ENCODE measurements at regions not wholly inside any gene's neighbourhood (a gene's known extent, or its start where the extent isn't known, plus 50 kb on each side); places are given as distances from the start of the nearest gene placed in this dataset.

DNA sequence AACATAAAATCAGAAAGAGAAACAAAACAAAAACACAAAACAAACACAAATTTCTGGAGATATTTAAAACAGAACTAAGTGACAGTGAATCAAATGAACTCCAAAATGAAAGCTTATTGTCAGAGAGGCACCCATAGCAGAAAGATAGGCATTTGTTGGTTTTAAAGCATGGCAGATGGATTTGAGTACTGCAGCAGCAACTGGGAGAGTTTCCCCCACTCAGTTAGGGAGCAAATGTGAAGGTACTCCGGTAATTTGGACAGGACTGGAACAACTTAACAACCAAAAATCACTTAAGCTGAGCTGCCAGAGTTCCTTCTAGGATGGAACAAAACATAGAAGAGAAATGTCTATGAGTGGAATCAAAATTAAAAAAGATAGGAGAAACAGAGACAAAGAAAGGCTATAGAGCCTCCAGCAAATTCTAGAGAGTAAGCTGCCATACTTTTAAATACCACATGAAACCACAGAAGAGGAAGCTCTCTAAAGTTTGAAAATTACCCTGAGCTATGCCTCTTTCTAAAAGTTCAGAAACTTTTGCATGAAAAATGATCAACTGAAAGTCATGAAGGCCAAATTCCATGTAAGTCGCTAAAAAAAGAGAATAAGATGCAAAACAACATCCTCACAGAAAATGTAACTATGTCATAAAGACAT lies 1248.3 kb upstream of the USP15 start:
- DNase-seq (ENCODE audit: low spot score), result no peak
- no peaks in the 10 kb centered on the region for H3K79me2 ChIP-seq (ENCODE audit: low read depth)
- no peak overlapping the region for H3K4me3 ChIP-seq
- no peak for TF ChIP-seq EZH2phosphoT487 (IDR thresholded peaks at IDR 0.05)
- TF ChIP-seq, protein P1, sequence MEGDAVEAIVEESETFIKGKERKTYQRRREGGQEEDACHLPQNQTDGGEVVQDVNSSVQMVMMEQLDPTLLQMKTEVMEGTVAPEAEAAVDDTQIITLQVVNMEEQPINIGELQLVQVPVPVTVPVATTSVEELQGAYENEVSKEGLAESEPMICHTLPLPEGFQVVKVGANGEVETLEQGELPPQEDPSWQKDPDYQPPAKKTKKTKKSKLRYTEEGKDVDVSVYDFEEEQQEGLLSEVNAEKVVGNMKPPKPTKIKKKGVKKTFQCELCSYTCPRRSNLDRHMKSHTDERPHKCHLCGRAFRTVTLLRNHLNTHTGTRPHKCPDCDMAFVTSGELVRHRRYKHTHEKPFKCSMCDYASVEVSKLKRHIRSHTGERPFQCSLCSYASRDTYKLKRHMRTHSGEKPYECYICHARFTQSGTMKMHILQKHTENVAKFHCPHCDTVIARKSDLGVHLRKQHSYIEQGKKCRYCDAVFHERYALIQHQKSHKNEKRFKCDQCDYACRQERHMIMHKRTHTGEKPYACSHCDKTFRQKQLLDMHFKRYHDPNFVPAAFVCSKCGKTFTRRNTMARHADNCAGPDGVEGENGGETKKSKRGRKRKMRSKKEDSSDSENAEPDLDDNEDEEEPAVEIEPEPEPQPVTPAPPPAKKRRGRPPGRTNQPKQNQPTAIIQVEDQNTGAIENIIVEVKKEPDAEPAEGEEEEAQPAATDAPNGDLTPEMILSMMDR (IDR thresholded peaks at IDR 0.05), result no peak
- TF ChIP-seq EZH2 (IDR thresholded peaks at IDR 0.05), result no peak
- no peaks in the 10 kb centered on the region for H4K20me1 ChIP-seq (ENCODE audit: low read depth)
- H3K27ac ChIP-seq, result no peak overlapping the region
- Mint-ChIP-seq H3K4me3 (no peak overlapping the region), H3K9me3 (no peaks in the 10 kb centered on the region), H3K27ac (no peak overlapping the region), H3K4me1 (peaks cover 17% of the 10 kb centered on the region), H3K36me3 (no peaks in the 10 kb centered on the region), H3K27me3 (ENCODE audit: insufficient read depth, low read depth) (no peaks in the 10 kb centered on the region)
- no peaks in the 10 kb centered on the region for H3F3A ChIP-seq (ENCODE audit: low read depth)
- peak overlapping the region; percentile 70 for H2AFZ ChIP-seq (replicated peaks)
- no peaks in the 10 kb centered on the region for H3K27me3 ChIP-seq
- H3K9me3 ChIP-seq (ENCODE audit: low read depth), result no peaks in the 10 kb centered on the region
- H3K4me2 ChIP-seq, result peak overlapping the region; percentile 42
- H3K4me1 ChIP-seq, result peaks cover 12% of the 10 kb centered on the region
- no peaks in the 10 kb centered on the region for H3K36me3 ChIP-seq
- no peak overlapping the region for H3K9ac ChIP-seq

DNA sequence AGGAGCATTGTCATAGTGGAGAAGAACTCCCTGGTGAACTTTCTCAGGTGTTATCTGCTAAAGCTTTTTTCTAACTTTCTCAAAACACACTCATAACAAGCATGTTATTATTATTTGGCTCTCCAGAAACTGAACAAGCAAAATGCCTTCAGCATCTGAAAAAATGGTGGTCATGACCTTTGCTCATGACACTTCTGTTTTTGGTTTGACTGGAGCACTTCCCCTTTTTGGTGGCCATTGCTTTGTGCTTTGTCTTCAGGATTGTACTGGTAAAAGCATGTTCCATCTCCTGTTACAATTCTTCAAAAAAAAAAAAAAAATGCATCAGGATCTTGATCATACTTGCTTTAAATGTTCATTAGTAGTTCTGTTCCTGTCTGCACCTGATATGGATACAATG lies 1241.6 kb upstream of the USP15 start:
- H3K36me3 ChIP-seq, result no peaks in the 10 kb centered on the region
- Mint-ChIP-seq H3K9me3 (peaks cover 2% of the 10 kb centered on the region), H3K36me3 (no peaks in the 10 kb centered on the region), H3K27ac (no peak overlapping the region), H3K27me3 (ENCODE audit: insufficient read depth, low read depth) (no peaks in the 10 kb centered on the region), H3K4me3 (no peak overlapping the region), H3K4me1 (no peaks in the 10 kb centered on the region)
- no peaks in the 10 kb centered on the region for H3K27me3 ChIP-seq
- no peaks in the 10 kb centered on the region for H3K79me2 ChIP-seq (ENCODE audit: low read depth)
- TF ChIP-seq EZH2 (IDR thresholded peaks at IDR 0.05) (no peak), EZH2phosphoT487 (IDR thresholded peaks at IDR 0.05) (no peak)
- TF ChIP-seq, protein P1 (IDR thresholded peaks at IDR 0.05), result no peak
- H3K4me3 ChIP-seq, result no peak overlapping the region
- no peaks in the 10 kb centered on the region for H4K20me1 ChIP-seq (ENCODE audit: low read depth)
- H3F3A ChIP-seq (ENCODE audit: low read depth), result peaks cover 11% of the 10 kb centered on the region
- no peak overlapping the region for H3K27ac ChIP-seq
- no peak overlapping the region for H3K4me2 ChIP-seq
- H2AFZ ChIP-seq (replicated peaks), result no peak overlapping the region
- H3K9me3 ChIP-seq (ENCODE audit: low read depth), result peaks cover 4% of the 10 kb centered on the region
- no peaks in the 10 kb centered on the region for H3K4me1 ChIP-seq
- no peak overlapping the region for H3K9ac ChIP-seq
- DNase-seq (ENCODE audit: low spot score), result no peak

DNA sequence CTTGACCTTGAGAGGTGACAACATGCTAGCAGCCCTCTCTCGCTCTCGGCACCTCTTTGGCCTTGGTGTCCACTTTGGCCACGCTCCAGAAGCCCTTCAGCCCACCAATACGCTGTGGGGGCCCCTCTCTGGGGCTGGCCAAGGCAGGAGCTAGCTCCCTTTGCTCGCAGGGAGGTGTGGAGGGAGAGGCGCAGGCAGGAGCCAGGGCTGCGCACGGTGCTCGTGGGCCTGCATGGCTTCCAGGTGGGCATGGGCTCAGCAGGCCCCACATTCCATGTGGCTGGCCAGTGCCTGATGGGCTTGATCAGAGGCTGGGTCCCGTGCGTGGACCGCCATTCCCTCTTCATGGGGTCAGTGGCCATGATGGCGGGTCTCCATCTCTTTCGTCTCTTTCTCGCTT lies 1237.0 kb upstream of the USP15 start:
- TF ChIP-seq, protein P1 (IDR thresholded peaks at IDR 0.05), result no peak
- no peak for TF ChIP-seq EZH2phosphoT487 (IDR thresholded peaks at IDR 0.05)
- TF ChIP-seq EZH2 (IDR thresholded peaks at IDR 0.05), result no peak
- no peaks in the 10 kb centered on the region for H3K79me2 ChIP-seq (ENCODE audit: low read depth)
- no peak overlapping the region for H3K4me2 ChIP-seq
- Mint-ChIP-seq H3K27me3 (ENCODE audit: insufficient read depth, low read depth) (no peaks in the 10 kb centered on the region), H3K36me3 (no peaks in the 10 kb centered on the region), H3K27ac (no peak overlapping the region), H3K4me3 (no peak overlapping the region), H3K9me3 (peaks cover 2% of the 10 kb centered on the region), H3K4me1 (no peaks in the 10 kb centered on the region)
- no peaks in the 10 kb centered on the region for H3K36me3 ChIP-seq
- no peaks in the 10 kb centered on the region for H3K27me3 ChIP-seq
- no peak overlapping the region for H2AFZ ChIP-seq (replicated peaks)
- no peak overlapping the region for H3K9ac ChIP-seq
- peaks cover 11% of the 10 kb centered on the region for H3F3A ChIP-seq (ENCODE audit: low read depth)
- peaks cover 4% of the 10 kb centered on the region for H3K9me3 ChIP-seq (ENCODE audit: low read depth)
- no peaks in the 10 kb centered on the region for H4K20me1 ChIP-seq (ENCODE audit: low read depth)
- no peaks in the 10 kb centered on the region for H3K4me1 ChIP-seq
- DNase-seq (ENCODE audit: low spot score), result no peak
- H3K4me3 ChIP-seq, result no peak overlapping the region
- no peak overlapping the region for H3K27ac ChIP-seq
